Ecto neural progenitor cell (in vitro differentiated cells): ENCODE measurements at regions not wholly inside any gene's neighbourhood (a gene's known extent, or its start where the extent isn't known, plus 50 kb on each side); places are given as distances from the start of the nearest gene placed in this dataset.
"Not testable (repeated sequence)": the region's sequence is repeated elsewhere in the genome, so short reads cannot be mapped to it uniquely, and the experiment has no call there.

ENCODE experiments used
- DNase-seq: peaks from one replicate; pipeline ENCODE4 v3.0.0-alpha.2; 2018; ENCODE audit warnings: low spot score

DNA sequence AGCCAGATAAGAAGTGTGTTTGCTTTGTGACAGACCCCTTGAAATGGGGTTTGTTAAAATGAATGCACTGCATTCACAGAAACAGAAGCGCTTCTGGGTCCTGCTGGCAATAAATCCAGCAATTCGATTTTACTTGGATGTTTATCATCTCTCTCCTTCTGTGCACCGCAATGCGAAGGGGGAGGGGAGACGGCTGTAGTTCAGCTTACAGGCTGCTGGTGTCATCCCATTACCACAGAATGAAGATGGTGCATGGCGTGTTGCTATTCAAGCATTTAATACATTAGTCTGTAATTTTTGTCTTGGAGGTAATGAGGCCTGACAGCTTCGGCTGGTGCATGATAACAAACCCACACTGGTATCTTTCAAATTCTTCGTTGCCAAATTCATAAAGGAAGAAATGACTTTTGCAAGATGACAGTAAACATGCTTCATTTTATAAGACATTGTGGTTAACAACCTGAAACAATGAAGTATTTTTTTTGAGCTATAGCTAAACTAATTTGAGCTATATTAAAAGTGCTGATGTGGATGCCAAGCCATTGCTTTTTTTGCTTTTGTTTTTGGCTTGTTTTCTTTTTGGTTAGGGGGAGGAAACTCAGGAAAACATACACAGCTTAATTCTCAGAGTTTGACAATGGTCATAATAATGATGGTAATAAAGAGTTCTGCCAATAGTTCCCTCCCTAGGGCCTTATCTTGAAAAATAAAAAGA is 418.3 kb downstream of the OTOL1 start:
- peak; percentile 55 for DNase-seq

DNA sequence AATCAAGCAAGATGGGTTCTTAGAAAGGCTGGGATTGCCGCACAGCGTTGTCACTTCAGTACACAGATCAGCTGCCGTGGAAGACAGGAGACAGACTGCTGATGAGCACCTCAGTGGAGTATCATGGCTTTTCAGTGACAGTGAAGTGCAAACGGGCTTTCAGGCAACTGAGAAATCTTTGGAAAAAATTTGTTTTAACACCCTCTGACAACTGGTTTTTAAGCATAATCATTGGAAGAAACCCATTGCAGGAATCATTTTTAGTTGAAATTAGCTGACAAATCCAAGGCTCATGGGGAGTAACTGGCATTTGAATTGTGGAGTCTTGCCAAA is 418.8 kb downstream of the OTOL1 start:
- no peak for DNase-seq

DNA sequence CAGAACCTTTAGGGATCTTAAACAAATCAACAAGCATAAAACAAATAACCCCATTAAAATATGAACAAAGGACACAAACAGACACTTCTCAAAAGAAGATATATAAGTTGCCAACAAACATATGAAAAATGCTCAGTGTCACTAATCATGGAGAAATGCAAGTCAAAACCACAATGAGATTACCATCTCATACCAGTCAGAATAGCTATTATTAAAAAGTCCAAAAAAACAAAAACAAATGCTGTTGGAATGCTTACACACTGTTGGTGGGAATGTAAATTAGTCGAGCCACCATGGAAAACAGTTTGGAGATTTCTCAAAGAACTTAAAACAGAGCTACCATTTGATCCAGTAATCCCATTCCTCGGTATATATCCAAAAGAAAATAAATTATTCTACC is 423.6 kb downstream of the OTOL1 start:
- no peak for DNase-seq

DNA sequence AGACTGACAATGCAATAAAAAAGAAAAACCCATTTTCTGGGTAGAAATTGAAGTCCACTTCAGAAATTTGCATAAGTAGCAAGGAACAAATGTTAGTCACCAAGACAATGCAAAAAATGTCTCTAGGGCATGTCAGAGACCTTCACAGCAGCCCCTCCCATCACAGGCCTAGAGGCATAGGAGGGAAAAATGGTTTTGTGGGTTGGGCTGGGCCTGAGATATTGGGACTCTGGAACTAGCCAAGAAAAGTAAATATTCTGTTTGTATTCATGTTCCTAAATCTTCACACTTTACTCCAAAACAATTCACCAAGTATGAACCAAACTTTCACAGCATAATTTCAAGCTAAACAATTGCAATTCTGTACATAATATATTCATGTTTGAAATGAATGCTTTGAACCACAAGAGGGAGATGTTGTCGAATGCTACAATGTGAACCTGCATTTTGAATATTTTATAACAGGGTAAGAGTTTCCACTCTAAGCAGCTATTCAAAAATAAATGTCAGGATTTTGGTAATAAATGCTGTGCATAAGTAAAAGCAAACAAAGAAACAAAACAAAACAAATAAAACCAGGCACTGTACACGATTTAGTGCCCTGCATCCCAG is 429.2 kb downstream of the OTOL1 start:
- DNase-seq = no peak

DNA sequence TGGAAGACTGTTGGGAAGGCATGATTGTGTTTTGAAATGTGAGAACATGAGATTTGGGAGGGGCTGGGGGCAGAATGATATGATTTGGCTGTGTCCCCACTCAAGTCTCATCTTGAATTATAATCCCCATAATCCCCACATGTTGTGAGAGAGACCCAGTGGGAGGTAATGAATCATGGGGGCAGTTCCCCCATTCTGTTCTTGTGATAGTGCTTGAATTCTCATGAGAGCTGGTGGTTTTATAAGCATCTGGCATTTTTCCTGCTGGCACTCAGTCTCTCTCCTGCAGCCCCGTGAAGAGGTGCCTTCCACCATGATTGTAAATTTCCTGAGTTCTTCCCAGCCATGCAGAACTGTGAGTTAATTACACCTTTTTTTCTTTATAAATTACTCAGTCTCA is 430.5 kb downstream of the OTOL1 start:
- DNase-seq = no peak

DNA sequence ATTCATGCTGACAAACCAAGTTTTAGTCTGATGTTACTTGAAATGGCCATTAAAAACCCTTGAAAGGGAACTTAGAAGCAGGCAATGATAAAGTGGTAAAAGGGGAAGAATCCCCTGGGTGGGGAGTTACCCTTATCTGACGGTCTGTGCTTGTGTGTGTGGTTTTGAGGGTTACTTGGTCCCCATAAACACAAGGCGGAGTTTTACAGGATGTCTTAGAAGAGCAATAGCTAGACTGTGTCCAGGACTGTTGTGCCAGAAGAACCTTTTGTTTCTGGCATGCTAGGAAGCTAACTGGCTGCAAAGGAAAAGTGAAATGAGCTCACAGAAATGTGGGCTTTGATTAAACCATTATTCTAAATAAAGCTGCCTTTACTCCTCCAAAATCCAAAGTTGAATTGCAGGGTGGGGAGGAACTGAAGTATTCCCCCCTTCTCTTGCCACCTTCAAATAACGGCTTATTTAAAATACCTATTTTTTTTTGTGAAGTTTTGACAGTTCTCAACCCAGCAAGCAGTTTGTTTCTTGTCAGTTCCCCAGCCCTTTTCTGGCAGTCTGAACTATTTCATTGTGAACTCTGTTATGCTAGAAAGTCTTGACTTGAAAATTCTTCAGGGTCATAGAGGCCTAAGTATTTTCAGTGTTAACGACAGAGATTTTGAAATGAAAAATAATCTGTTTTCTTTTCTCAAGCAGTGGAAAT is 443.5 kb downstream of the OTOL1 start:
- no peak for DNase-seq

DNA sequence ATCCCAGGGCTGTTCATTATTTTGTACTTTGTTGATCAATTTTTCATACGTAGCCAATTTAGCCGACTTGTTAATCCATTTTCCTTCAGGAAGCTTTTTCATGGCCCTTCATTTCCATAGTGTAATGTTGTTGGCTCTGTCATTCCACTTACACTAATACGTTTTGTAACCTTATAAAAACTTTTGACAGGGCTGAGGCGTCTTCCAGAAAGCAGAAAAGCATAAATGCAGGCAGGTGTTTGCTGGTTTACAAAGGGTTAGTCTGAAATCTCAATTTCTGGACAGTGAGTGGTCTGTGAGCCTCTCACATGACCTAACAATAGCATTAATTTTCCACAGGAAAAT is 444.0 kb downstream of the OTOL1 start:
- no peak for DNase-seq

DNA sequence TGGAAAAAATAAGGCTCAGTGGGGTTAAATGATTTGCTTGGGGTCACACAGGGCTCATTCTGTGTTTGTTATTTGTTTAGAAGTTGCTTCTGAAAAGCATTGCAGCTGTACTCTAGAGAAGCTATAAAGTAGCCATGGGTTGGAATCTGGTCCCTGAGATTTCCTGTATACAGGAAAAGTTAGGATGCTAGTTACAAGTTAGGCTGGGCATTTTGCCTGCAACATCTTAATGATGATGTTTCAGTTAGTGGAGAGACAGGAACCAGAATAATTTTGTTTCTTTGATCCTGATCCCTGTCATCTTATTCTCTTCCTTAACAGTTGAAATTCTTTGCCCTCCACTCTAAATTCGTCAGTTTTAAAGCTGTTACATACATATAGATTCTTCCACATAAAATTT is 445.3 kb downstream of the OTOL1 start:
- no peak for DNase-seq

DNA sequence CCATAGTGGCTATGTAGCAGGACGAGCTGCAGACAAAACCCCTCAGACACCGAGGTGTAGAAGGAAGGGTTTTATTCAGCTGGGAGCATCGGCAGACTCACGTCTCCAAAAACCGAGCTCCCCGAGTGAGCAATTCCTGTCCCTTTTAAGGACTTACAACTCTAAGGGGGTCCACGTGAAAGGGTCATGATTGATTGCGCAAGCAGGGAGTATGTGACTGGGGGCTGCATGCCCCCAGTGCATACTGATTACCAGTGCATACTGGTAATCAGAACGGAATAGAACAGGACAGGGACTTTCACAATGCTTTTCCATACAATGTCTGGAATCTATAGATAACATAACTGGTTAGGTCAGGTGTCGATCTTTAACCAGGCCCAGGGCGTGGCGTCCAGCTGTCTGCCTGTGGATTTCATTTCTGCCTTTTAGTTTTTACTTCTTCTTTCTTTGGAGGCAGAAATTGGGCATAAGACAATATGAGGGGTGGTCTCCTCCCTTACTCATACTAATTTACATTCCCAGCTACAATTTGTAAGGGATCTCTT is 447.3 kb downstream of the OTOL1 start:
- not testable (repeated sequence) for DNase-seq

DNA sequence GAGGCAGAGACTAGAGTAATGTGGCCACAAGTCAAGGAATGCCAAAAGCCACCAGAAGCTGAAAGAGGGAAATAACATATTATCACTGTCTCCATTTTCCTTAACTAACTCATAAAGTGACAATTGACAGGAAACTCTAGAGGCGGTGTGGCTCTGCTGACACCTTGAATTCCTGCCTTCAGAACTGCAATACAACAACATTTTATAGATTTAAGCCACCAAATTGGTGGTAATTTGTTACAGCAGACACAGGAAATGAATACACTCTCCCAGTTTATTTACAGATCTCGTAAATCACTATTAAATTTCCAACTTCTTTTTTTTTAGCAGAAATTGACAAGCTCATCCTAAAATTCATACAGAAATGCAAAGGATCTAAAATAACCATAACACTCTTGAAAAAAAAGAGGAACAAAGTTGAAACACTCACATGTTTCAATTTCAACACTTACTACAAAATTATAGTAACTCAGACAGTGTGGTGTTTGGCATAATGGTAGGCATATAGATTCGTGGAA is 449.9 kb downstream of the OTOL1 start:
- DNase-seq = no peak

DNA sequence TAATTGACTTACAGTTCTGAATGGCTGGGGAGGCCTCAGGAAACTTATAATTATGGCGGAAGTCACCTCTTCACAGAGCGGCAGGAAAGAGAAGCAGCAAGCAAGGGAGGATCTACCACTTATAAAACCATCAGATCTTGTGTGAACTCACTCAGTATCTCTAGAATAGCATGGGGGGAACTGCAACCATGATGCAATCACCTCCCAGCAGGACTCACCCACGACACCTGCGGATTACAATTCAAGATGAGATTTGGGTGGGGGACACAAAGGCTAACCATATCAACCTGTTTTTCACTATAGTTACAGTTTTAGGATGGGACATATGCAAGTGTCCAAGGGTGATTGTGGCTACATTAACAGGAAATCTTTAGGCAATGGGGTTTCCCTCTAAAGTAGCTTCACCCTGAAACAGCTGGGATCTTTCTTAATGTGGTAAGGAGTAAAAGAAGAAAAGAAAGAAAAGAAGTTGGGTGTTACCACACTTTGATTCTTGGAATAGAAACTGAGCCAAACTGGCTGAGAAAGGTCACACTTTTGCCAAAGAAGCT is 453.8 kb downstream of the OTOL1 start:
- no peak for DNase-seq

DNA sequence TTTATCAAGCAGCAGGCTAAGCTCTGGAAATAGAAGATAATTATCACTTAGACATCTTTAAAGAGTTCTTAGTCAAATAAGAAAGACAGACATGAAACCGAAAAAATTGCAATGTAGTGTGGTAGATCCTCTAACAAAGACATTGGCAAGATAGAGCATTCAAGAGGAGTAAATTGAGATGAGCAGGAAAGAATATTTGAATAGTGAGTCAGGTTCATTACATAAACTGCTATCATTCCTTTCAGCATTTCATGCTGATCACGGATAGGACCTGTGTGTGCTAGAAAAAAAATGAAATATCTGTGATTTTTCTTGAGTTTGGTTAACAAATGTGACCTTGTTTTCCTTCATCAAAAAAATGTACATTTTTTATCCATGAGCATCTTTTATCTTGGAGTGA is 460.9 kb downstream of the OTOL1 start:
- DNase-seq = no peak

DNA sequence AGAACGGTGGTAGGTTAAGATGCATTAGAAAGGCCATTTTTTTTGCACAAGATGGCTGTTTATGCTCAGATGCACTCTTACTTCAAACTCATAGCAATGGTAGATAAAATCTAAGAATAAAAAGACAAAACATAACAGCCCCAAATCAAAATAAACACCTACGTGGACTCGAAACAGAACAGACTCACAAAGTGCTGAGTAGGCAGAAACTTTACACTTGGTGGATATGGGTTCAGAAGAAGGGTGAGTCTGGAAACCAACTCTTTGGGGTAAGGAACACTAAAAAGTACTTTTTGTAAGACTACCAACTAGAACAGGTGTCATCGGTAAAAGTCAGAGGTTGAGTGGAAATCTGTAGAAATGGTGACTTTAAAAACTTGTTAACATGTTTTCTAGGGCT is 468.2 kb downstream of the OTOL1 start:
- DNase-seq = no peak

DNA sequence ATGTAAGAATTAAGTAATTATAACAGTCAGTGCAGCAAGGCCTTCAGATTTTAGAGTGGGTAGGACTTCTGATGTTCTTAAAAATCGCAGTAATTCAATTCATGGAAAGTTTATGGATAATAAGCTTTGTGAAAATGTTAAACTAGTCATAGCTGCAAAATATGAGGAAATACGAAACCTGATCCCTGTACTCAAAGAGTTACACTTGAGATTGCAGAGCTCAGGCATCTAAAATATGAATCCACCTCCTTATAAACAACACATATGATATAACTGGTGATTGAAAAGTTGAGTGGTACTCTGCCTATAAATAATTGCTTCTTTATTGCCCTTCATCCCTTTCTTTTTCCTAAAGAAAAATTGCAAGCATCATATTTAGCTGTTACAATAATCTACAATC is 473.3 kb downstream of the OTOL1 start:
- no peak for DNase-seq

DNA sequence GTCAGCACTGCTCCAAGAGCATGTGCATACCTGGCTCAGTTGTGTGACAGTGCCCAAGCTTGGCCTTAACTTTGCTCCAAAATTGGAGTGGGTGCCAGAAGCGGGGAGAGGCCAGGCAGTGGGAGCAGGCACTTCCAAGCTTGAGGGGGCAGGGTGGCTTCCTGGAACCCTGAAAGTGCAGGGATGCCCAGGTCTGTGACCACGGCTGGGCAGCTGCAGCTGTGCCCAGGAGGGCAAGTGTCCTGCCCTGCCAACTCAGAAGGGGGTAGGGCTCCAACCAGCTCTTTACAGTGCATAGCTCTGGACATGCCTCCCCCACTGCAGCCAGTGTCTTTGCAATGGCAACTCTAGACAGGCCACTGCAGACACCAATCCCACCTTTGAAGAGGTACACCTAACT is 478.6 kb downstream of the OTOL1 start:
- no peak for DNase-seq

DNA sequence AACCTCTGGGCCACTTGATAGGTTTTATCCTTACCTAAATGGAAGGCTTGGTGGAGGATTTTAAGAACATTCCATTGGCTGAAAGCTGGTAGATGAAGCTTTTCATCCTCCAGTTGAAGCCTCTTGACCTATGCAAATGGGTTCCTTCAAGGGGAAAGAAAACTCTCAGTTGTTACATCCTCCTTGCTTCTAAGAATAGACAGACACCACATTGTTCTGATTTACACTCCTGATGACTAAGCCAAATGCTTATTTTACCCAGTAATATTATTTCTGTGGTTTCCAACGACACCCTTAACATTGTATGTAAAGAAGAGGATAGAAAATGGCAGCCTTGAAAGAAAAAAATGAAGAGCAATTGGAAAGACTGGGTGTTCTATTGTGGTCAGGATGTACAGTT is 480.5 kb downstream of the OTOL1 start:
- no peak for DNase-seq

DNA sequence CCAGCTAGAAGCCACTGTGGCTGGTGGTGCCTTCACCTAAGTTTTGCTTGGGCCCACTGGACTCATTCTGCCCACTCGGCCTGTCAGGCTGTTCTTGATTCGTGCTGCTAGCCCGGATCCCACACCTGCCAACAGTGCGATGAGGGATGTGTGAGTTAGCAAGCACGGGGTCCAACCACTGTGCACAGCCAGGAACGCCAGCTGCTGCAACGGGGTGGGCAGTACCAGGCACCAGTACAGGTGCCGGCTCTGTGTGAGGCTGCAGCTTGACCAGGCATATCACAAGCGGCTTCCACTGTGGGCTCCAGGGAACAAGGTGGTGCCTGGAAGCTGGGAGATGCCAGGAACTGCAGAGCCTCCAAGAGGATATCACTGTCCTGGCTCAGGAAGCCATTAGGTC is 481.2 kb downstream of the OTOL1 start:
- no peak for DNase-seq

DNA sequence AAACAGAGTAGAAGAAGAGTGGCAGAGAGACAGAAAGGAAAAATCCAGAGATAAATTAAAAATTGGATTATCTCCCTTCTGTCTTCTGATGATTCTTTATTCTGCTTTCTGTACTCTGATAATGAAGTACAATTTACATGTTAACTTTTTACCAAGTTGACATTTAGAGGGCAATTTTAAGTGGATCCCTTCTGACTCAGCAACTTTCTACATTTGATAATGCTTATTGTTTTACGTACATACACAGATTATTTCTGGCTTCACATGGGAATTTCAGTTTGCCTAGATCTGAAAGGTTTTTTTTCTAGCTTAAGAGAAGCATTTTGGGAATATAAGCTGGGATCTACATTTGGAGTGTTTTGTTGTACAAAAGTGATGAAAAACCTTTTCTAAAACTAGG is 491.3 kb downstream of the OTOL1 start:
- no peak for DNase-seq

DNA sequence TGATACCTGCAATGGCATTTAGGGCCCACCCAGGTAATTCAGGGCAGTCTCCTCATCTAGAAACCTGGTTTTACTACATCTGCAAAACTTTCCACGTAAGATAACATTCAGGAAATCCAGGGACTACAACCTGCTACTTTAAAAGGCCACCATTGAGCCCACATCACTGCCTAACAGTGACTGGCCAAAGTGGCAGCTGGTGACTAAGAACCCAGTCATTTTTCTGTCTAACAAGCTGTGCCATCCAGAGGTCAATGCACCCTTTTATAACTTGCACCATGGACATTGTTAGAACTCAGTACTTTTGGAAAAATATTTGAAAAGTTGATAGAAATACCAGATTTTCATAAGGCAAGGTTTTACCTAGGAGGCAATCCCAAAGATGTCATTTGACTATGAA is 492.4 kb downstream of the OTOL1 start:
- no peak for DNase-seq

DNA sequence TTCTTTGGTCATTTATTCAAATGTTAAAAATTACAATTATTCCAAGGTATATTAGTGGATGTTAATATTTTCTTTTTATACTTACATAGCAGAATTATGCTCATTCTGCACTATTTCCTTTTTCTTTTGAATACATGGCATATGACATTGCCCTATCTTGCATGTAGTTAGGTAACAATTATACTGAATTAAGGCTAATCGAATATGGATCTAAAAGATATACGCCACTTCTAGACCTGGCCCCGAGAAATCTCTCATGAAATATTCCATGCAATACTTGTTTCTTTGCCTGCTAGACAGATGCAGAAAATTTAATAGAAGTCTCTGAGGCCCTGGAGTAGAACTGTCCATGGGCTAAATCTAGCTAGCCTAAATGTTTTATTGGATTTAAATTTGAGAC is 493.4 kb downstream of the OTOL1 start:
- no peak for DNase-seq

DNA sequence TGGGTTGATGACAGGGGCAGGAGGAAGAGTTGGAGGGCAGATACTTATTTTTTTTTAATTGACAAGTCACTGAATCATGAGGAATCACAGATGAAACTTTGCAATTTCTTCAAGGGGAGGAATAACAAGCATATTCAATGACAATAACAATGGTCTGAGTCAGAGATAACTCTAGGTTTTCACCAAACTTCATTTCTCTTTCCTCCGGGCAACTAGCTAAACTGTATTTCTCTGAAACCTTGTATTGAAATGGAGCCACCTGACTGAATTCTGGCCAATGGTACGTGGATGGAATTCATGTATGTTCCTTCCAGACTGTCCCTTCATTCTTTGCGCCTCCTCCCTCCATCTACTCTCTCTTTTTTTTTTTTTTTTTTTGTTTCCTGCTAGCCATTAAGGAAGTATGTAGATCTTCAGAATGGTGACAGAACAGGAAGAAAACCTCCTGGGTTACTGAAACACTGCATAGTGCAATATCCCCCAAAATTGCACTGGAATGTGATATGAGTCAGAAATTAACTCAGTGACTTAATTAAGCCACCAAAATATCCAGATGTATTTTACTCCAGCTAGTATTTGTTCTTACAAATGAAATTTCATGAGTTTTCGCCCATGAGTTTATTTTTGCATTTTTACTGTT is 495.4 kb downstream of the OTOL1 start:
- no peak for DNase-seq

DNA sequence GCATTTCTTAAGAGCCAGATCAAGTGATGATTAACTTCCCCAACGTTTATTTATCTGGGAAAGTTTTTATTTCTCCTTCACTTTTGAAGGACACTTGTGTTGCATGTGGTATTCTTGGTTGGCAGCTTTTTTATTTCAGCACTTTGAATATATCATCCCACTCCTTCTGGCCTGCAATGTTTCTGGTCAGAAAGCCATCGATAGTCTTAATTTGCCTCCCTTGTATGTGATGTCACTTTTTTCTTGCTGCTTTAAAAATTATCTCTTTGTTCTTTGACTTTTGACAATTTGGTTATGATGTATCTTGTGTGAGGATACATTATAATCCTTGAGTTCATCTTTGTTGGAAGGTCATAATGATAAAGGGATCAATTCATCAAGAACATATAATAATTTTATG is 503.2 kb downstream of the OTOL1 start:
- DNase-seq = no peak

DNA sequence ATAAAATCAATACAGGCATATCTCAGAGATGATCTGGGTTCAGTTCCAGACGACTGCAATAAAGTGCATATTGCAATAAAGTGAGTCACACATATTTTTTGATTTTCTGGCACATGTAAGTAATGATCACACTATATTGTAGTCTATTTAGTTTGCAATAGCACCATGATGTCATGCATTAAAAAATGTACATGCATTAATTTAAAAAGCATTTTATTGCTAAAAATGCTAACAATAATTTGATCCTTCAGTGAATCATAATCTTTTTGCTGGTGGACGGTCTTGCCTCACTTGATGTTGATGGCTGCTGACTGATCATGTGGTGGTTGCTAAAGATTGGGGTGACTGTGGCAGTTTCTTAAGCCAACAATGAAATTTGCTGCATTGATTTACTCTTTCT is 511.1 kb downstream of the OTOL1 start:
- DNase-seq = no peak
